HG03378 (cell line): ENCODE measurements at regions not wholly inside any gene's neighbourhood (a gene's known extent, or its start where the extent isn't known, plus 50 kb on each side); places are given as distances from the start of the nearest gene placed in this dataset.

ENCODE experiments used
- ATAC-seq: cut with Tn5 transposase; IDR thresholded peaks from one replicate; pipeline ENCODE4 v1.9.1; 2021; ENCODE audit warnings: mild to moderate bottlenecking, moderate library complexity; ENCODE audit not compliant: unreplicated experiment

- no peak for ATAC-seq
Measured at GRCh38 chr13:73284081-73284874, 225.5 kb downstream of the KLF5 start.

DNA sequence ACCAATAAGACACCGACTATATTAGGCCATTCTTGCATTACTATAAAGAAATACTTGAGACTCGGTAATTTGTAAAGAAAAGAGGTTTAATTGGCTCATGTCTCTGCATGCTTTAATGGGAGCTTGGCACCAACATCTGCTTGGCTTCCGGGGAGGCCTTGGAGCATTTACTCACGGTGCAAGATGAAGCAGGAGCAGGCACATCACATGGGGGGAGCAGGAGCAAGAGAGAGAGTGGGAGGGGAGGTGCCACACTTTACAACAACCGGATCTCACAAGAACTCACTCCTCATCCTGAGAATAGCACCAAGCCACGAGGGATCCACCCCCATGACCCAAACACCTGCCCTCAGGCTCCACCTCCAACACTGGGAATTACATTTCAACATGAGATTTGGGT, 224.8 kb downstream of the KLF5 start:
- no peak for ATAC-seq

DNA sequence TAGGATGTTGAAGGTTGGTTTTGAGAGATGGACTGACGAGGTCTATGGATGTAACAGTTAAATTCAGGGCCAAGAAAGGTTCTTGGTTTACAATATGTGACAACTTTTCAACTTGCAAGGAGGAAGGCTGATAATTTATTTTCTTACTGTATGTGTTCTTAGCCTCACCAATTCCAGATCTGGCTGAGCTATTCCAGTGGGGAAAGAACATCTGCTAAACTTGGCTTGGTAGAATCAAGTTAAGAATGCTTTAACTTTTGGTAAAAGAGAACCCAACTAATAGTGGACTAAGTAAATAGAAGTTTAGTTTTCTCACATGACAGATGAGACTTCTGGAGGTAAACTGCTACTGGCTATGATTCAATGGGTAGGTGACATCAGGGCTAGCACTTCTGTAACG, 222.9 kb downstream of the KLF5 start:
- no peak for ATAC-seq

DNA sequence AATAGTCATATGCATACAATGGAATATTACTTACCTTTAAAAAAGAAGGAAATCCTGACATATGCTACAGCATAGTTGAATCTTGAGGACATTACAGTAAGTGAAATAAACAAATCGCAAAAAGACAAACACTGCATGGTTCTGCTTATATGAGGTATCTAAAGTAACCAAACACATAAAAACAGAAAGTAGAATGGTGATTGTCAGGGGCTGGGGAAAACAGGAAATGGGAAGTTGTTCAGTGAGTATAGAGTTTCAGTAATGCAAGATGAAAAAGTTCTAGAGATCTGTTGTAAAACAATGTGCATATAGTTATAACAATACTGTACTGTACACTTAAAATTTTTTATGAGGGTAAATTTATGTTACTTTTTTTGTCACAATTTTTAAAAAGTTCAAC, 219.4 kb downstream of the KLF5 start:
- peak; percentile 63 for ATAC-seq

DNA sequence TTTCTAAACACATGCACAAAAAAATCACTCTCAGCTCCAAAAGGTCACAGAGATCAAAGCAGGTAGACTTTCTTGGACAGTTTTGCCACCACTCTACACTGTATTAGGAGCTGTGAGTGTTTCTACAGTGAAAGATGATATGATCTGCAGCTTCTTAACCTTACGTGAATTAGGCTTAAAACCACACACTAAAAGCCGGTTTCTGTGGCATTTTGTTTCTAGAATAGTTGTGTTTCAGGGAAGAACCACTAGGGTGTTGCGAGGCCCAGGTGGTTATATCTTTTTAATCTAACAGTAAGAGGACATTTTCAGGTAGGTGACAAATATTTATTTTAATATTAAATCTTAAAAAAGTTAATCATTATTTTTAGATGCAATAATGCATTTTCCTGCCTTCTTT, 216.4 kb downstream of the KLF5 start:
- no peak for ATAC-seq

- ATAC-seq, result no peak
Measured at GRCh38 chr13:73274147-73274546, 215.3 kb downstream of the KLF5 start.

- no peak for ATAC-seq
Measured at GRCh38 chr13:73273745-73274144, 214.9 kb downstream of the KLF5 start.

DNA sequence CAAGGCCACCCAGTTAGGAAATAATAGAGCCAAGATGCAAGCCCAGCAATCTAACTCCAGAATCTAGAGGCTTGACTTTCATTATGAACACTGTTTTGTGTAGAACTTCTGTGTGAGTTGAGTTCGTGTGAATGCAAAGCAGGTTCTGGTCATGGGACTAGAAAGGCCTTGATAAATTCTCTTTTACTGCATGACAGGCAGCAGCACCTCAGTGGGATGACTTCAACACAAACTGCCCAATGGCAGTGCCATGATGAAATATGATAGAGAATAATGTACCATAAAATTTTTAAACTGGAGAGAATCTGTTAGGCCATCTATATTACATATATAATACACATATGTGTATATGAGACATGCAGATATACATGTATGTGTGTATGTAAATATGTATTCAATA, 214.5 kb downstream of the KLF5 start:
- no peak for ATAC-seq

GRCh38 chr13:73272831-73273230, 214.0 kb downstream of the KLF5 start:
- ATAC-seq, result no peak

- no peak for ATAC-seq
Measured at GRCh38 chr13:73268306-73268705, 209.5 kb downstream of the KLF5 start.

DNA sequence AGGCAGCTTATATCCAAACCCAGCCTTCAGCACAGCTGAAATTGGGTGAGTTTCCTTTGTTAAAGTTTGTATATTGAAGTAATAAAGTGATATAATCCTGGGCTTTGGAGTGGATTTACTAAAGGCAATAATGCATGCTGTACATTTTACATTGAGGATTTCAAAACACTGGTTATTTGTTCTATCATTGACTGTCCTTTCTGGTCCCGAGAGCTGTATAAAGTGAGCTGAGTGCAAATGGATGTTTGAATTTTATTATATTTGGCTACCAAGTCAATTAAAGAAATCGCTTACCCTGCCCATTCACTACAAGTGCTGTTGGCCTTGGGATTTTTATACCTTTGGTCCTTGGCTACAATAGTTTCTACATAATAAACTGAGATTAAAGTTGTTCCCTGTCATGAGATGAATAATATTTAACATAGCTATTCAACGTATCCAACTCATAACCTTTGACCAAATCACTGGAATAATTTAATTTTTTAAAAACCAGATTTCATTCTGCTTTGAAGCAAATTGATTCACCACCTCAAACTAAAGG, 207.9 kb downstream of the KLF5 start:
- ATAC-seq, result no peak

DNA sequence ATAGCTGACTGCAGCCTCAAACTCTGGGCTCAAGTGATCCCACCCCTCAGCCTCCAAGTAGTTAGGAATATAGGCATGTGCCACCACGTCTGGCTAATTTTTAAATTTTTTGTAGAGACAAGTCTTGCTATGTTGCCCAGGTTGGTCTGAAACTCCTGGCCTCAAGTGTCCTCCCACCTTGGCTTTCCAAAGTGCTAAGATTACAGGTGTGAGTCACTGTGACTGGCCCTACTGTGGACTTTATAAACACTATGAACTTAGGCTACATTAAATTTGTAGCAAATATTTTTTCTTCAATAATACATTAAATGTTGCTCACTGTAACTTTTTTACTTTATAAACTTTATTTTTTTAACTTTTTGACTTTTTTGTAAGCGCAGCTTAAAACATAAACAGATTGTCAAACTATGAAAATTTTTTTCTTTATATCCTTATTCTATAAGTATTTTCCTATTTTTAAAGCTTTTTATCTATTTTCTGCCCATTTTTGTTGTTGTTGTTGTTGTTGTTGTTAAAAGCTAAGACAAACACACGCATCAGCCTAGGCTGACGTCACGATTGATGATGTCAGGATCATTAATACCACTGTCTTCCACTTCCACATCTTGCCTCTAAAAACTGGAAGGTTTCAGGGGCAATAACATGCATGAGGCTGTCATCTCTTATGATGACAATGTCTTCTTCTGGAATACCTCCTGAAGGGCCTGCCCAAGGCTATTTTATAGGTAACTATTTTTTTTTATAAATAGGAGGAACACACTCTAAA, 204.2 kb downstream of the KLF5 start:
- no peak for ATAC-seq

DNA sequence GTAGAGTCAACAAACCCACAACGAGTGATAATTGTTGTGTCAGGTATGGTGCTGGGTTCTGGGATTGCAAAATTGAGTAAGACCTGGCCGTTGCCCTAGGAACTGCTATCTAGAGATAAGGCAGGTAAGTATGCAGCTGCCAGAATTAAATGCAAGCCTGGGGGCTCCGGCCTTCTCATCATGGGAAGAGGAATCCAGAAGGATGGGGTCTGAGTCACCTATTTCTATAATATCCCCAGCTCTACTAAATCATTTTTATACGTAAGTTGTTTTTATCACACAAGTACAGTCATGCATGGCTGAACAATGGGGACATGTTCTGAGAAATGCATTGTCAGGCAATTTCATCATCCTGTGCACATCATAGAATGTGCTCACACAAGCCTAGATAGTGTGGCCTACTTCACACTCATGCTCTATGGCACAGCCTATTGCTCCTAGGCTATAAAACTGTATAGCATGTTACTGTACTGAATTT, 203.0 kb downstream of the KLF5 start:
- ATAC-seq, result no peak

DNA sequence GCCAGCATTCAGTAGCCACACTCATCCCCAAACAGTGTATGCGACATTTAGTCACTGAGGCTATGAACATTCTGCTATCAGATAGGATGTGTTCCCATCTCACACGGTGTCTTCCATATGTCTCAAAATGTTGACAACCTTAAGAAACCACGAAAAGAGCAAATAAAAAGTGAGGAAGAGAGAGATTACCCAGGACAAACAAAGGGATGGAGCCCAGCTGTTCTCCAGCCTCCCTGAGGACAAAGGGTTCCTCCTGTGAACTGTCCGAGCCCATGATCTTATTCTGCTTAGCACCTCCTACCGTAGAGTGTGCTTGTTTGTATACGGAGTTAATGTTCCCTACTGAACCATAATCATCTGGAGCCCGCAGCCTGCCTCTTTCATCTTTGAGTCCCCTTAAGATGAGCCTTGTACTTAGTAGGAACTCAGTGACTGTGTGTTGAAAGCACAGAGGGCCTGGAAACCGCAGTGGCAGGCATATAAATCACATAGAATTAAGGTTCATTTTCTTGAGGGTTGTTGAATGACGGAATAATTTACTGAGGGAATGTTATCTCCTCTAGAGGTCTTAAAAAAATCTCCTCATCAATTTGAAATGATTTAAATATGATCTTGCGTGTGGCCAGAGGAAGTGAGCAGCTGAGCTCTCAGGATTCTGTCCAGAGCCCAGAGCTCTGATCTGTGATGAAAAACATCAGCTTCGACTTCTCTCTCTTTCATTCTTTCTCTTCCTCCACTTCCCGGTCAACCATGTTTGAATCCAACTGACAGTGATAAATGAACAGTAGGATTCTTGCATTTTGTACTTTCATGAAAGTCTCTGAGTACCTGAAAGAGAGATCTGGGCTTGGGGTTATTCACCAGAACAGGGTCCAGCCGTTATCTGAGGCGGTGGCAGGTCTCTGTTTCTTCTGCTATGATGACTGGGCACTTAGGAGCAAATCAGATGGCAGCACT, 200.5 kb downstream of the KLF5 start:
- no peak for ATAC-seq

DNA sequence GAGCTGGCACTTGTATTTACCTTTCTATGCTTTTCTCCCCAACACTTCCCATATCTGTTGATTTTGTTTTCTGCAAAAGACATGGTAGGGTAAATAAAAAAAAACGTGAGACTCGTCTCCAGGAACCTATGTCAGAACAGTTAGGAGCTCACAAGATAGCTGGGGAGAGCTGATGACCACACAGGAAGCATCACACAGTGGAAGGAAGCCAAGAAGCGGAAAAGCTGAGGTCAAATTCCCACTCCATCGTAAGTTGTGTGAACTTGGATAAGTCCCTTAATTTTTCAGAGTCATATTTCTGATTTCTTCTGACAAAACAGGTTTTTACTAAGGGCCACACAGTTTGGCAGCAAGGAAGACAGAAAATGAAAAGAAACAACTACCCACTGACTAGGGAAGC, 199.6 kb downstream of the KLF5 start:
- ATAC-seq, result no peak

GRCh38 chr13:73254827-73255226, 196.0 kb downstream of the KLF5 start:
- ATAC-seq, result no peak

- no peak for ATAC-seq
Measured at GRCh38 chr13:73251626-73252265, 192.9 kb downstream of the KLF5 start.

DNA sequence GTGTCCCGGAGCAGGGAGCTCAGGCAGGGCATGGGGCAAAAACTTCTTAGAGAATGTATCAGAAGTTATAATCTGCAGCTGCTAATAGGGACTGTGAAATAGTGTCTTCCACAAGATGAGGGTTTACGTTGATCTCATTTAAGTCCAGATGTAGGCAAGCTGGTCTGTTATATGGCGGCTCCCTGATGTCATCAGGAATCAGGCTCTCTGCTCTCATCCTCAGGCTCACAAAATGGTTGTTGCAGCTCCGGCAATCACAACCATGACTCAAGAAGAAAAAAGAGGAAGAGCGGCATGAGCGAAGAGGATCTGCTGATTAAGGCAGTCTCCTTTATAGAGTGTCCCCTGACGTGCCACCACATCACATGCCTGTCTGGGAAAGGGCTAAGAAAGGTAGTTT, 191.3 kb downstream of the KLF5 start:
- ATAC-seq, result no peak

DNA sequence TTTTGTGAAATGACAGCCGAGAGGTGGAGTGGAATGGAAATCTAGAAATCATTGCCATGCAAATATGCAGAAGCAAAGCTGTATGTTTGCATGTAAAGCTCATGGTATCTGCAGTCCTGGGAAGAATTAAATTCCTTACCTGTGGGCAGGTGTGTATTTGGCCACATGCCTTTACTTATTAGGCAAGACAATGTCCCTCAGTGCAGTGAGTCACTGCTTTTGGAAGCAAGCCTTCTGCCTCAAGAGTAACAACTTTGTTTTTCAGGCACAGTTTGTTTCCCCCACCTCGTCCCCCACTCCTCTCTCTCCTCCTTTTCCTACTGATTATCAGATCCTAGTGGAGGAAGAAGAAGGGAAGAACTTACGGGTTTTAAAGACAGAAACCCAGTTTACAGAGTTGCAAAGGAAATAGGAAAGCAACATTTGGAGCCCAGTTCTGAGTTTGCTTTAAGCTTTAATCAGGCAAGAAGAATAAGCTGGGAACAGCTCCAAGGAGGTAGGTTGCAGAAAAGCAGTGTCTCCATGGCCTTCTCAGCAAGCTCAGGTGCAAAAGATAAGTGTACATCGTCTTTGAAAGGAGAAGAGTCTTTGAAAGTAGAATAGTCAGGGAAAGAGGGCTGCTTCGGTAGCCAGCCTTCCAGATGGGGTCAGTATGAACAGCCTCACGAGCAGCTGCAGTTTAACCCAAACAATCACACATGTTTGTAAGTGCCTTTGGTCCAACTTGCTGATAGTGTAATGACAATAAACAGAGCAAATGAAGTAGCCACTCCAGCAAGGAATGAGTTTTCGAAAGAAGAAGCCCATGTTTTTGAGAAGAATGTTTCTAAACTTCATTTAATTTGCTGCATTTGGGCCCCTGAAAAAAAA, 190.1 kb downstream of the KLF5 start:
- no peak for ATAC-seq
